ENCODE measurements at regions not wholly inside any gene's neighbourhood (a gene's known extent, or its start where the extent isn't known, plus 50 kb on each side); places are given as distances from the start of the nearest gene placed in this dataset.

DNA sequence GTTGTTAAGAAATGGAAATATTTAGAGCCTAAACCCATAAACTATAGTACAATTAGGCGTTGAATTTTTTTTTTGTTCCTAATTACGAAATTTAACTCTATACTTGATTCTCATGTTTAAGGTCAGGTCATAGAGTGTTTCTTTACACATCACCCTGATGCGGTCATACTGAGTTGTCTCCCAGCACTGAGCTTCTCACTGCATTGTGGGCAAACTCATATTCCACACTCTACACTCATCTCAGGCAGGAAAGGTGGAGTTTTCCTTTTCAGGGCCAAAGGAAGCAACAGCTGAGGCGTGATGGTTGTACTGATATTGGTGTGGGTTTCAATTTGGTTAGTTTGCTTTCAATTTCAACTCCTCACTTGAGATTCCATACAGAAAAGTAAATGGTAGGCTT is 75.4 kb downstream of the FAT4 start:
- H3K4me1 ChIP-seq (ENCODE audit: low read length) = no peaks in the 10 kb centered on the region
- no peaks in the 10 kb centered on the region for H3K36me3 ChIP-seq (ENCODE audit: insufficient read depth, low read length)
- no peaks in the 10 kb centered on the region for H4K20me1 ChIP-seq (ENCODE audit: insufficient read depth, low read depth, low read length)
- H3K4me3 ChIP-seq (ENCODE audit: low read length) = no peak overlapping the region
- no peak for DNase-seq
- H3K27me3 ChIP-seq (ENCODE audit: low read length) = no peaks in the 10 kb centered on the region
- no peak overlapping the region for H3K9ac ChIP-seq (ENCODE audit: low read length)
- no peak overlapping the region for H2AFZ ChIP-seq (ENCODE audit: low read length)
- H3K4me2 ChIP-seq (ENCODE audit: low read depth, low read length, poor library complexity, severe bottlenecking) = no peak overlapping the region
- H3K79me2 ChIP-seq (ENCODE audit: low read length) = no peaks in the 10 kb centered on the region
- peaks cover 14% of the 10 kb centered on the region; the same call in 1 of the 2 replicates for H3K9me3 ChIP-seq (ENCODE audit: low read length)
- H3K9me2 ChIP-seq (replicated peaks; ENCODE audit: insufficient read depth, low read length) = no peaks in the 10 kb centered on the region
- no peak overlapping the region for H3K27ac ChIP-seq (ENCODE audit: low read length)

DNA sequence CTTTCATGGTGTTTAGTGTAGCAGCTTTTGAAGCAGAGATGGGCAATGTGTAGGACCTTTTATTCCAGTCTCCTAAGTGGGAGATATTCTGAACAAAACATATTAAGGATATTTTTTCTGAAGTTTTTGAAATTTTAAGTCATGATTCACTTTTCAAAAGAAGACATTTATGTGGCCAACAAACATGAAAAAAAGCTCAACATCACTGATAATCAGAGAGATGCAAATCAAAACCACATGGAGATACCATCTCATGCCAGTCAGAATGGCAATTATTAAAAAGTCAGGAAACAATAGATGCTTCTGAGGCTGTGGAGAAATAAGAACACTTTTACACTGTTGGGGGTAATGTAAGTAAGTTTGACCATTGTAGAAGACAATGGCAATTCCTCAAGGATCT is 76.0 kb downstream of the FAT4 start:
- no peaks in the 10 kb centered on the region for H3K4me1 ChIP-seq (ENCODE audit: low read length)
- no peaks in the 10 kb centered on the region for H4K20me1 ChIP-seq (ENCODE audit: insufficient read depth, low read depth, low read length)
- no peak for DNase-seq
- no peak overlapping the region for H2AFZ ChIP-seq (ENCODE audit: low read length)
- H3K4me2 ChIP-seq (ENCODE audit: low read depth, low read length, poor library complexity, severe bottlenecking) = no peak overlapping the region
- no peak overlapping the region for H3K9ac ChIP-seq (ENCODE audit: low read length)
- no peaks in the 10 kb centered on the region for H3K9me2 ChIP-seq (replicated peaks; ENCODE audit: insufficient read depth, low read length)
- H3K4me3 ChIP-seq (ENCODE audit: low read length) = no peak overlapping the region
- H3K27me3 ChIP-seq (ENCODE audit: low read length) = no peaks in the 10 kb centered on the region
- H3K27ac ChIP-seq (ENCODE audit: low read length) = no peak overlapping the region
- H3K79me2 ChIP-seq (ENCODE audit: low read length) = no peaks in the 10 kb centered on the region
- H3K36me3 ChIP-seq (ENCODE audit: insufficient read depth, low read length) = no peaks in the 10 kb centered on the region
- H3K9me3 ChIP-seq (ENCODE audit: low read length) = peaks cover 14% of the 10 kb centered on the region; the same call in 1 of the 2 replicates

DNA sequence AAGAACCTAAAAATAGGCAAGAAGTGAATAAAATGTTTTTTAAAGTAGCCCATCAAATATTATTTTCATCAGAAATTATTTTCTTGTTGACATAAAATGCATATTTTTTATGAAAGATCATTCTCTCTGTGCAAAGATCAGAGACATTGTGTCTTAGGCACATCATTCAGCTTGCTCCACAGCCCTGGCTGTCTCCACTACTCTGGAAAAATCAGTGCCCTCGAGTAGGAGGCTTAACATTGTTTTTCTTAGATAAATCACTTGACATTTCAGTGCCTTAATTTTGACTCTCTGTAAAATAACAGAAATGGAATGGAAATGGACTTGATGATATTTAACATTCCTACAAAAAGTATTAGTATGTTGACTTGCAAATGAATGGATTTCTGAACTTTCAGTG is 77.9 kb downstream of the FAT4 start:
- no peaks in the 10 kb centered on the region for H3K9me2 ChIP-seq (replicated peaks; ENCODE audit: insufficient read depth, low read length)
- H3K9ac ChIP-seq (ENCODE audit: low read length) = no peak overlapping the region
- H2AFZ ChIP-seq (ENCODE audit: low read length) = no peak overlapping the region
- no peak overlapping the region for H3K27ac ChIP-seq (ENCODE audit: low read length)
- no peak overlapping the region for H3K4me3 ChIP-seq (ENCODE audit: low read length)
- peaks cover 14% of the 10 kb centered on the region; the same call in 1 of the 2 replicates for H3K9me3 ChIP-seq (ENCODE audit: low read length)
- H4K20me1 ChIP-seq (ENCODE audit: insufficient read depth, low read depth, low read length) = no peaks in the 10 kb centered on the region
- no peaks in the 10 kb centered on the region for H3K79me2 ChIP-seq (ENCODE audit: low read length)
- no peaks in the 10 kb centered on the region for H3K4me1 ChIP-seq (ENCODE audit: low read length)
- no peaks in the 10 kb centered on the region for H3K36me3 ChIP-seq (ENCODE audit: insufficient read depth, low read length)
- no peaks in the 10 kb centered on the region for H3K27me3 ChIP-seq (ENCODE audit: low read length)
- no peak for DNase-seq
- no peak overlapping the region for H3K4me2 ChIP-seq (ENCODE audit: low read depth, low read length, poor library complexity, severe bottlenecking)

DNA sequence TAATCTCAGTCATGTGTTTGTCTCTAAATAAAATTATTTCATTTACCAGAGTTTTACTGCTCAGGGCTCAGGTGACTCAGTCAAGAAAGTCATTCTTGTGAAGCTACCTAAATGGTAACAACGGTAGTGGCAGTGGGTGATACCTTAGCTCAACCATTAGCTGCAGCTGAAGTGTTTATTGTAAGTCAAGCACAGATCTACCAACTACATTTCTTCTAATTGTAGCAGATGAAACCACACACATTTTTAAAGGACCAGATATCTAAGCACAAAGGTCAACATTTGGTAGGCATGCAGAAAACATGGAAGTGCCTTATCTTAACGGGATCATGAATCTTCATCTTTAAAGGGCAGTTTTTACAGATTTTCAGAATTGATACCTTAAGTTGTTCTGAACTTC is 79.1 kb downstream of the FAT4 start:
- no peaks in the 10 kb centered on the region for H3K36me3 ChIP-seq (ENCODE audit: insufficient read depth, low read length)
- no peaks in the 10 kb centered on the region for H3K27me3 ChIP-seq (ENCODE audit: low read length)
- no peak overlapping the region for H3K4me2 ChIP-seq (ENCODE audit: low read depth, low read length, poor library complexity, severe bottlenecking)
- H3K9me2 ChIP-seq (replicated peaks; ENCODE audit: insufficient read depth, low read length) = no peaks in the 10 kb centered on the region
- H3K9ac ChIP-seq (ENCODE audit: low read length) = no peak overlapping the region
- no peak overlapping the region for H2AFZ ChIP-seq (ENCODE audit: low read length)
- peaks cover 11% of the 10 kb centered on the region; the same call in 1 of the 2 replicates for H3K9me3 ChIP-seq (ENCODE audit: low read length)
- no peaks in the 10 kb centered on the region for H4K20me1 ChIP-seq (ENCODE audit: insufficient read depth, low read depth, low read length)
- H3K79me2 ChIP-seq (ENCODE audit: low read length) = no peaks in the 10 kb centered on the region
- H3K4me3 ChIP-seq (ENCODE audit: low read length) = no peak overlapping the region
- no peak for DNase-seq
- no peak overlapping the region for H3K27ac ChIP-seq (ENCODE audit: low read length)
- peaks cover 10% of the 10 kb centered on the region for H3K4me1 ChIP-seq (ENCODE audit: low read length)

DNA sequence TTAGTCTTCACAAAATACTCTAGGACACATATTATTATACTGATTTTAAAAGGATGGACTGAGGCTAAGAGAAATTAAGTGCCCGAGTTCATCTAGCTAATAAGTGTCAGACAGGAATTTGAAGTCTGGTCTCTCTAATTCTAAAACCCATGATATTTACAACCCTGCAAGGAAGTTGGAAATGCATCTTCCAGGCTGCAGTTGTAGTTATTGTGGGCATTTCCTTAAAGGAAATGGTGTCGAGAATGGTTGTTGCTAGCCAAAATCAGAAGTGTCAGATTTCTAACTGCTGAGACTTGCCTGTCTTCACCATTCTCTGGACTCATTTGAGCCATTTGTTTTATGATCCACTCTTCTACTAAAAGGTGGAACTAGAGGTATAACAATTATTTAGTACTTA is 82.5 kb downstream of the FAT4 start:
- Histone ChIP-seq H3K27ac (ENCODE audit: low read length) (no peak overlapping the region), H3K9me2 (replicated peaks; ENCODE audit: insufficient read depth, low read length) (no peaks in the 10 kb centered on the region; the same call in 1 of the 2 replicates), H3K4me1 (ENCODE audit: low read length) (peaks cover 10% of the 10 kb centered on the region), H3K4me3 (ENCODE audit: low read length) (no peak overlapping the region), H3K79me2 (ENCODE audit: low read length) (no peaks in the 10 kb centered on the region), H3K27me3 (ENCODE audit: low read length) (no peaks in the 10 kb centered on the region), H2AFZ (ENCODE audit: low read length) (no peak overlapping the region), H3K4me2 (ENCODE audit: low read depth, low read length, poor library complexity, severe bottlenecking) (no peak overlapping the region), H3K9ac (ENCODE audit: low read length) (no peak overlapping the region), H3K9me3 (ENCODE audit: low read length) (peaks cover 5% of the 10 kb centered on the region; the same call in 1 of the 2 replicates), H4K20me1 (ENCODE audit: insufficient read depth, low read depth, low read length) (no peaks in the 10 kb centered on the region), H3K36me3 (ENCODE audit: insufficient read depth, low read length) (no peaks in the 10 kb centered on the region)
- DNase-seq = no peak

DNA sequence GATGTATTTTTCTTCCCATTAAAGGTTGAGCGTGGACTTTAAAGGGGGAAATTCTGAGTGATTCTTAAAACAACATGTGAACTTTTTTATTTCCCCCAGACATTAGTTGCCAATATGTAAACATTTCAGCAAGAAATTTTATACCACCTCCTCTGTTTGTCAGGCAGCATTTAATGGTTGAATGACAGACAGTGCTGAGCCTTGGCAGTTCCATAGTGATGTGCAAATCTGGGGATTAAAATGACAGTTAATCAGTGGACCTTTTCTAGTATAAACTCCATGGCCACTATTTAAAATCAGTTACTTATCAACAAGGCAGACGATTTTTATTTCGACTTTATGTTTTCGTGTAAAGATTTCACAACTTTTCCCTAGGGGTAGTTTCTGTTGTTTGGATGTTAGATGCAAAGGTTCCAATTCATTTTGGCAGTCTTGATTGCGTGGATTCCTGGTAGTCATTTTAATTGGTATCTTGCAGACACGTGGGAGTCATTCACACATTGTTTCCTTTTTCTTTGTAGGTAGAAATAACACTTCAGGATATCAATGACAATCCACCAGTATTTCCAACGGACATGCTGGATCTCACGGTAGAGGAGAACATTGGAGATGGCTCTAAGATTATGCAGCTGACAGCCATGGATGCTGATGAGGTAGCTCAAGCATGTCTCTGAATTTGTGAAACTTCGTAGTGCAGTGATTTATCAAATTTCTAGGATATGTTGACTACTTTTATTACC is 83.7 kb downstream of the FAT4 start:
- no peaks in the 10 kb centered on the region for H3K36me3 ChIP-seq (ENCODE audit: insufficient read depth, low read length)
- H3K79me2 ChIP-seq (ENCODE audit: low read length) = no peaks in the 10 kb centered on the region
- no peaks in the 10 kb centered on the region for H3K27me3 ChIP-seq (ENCODE audit: low read length)
- no peak overlapping the region for H3K4me2 ChIP-seq (ENCODE audit: low read depth, low read length, poor library complexity, severe bottlenecking)
- DNase-seq = no peak
- H3K4me1 ChIP-seq (ENCODE audit: low read length) = peaks cover 10% of the 10 kb centered on the region
- H4K20me1 ChIP-seq (ENCODE audit: insufficient read depth, low read depth, low read length) = no peaks in the 10 kb centered on the region
- H3K4me3 ChIP-seq (ENCODE audit: low read length) = no peak overlapping the region
- no peak overlapping the region for H2AFZ ChIP-seq (ENCODE audit: low read length)
- peaks cover 5% of the 10 kb centered on the region; the same call in 1 of the 2 replicates for H3K9me3 ChIP-seq (ENCODE audit: low read length)
- H3K9ac ChIP-seq (ENCODE audit: low read length) = no peak overlapping the region
- H3K27ac ChIP-seq (ENCODE audit: low read length) = no peak overlapping the region
- H3K9me2 ChIP-seq (replicated peaks; ENCODE audit: insufficient read depth, low read length) = no peaks in the 10 kb centered on the region; the same call in 1 of the 2 replicates

DNA sequence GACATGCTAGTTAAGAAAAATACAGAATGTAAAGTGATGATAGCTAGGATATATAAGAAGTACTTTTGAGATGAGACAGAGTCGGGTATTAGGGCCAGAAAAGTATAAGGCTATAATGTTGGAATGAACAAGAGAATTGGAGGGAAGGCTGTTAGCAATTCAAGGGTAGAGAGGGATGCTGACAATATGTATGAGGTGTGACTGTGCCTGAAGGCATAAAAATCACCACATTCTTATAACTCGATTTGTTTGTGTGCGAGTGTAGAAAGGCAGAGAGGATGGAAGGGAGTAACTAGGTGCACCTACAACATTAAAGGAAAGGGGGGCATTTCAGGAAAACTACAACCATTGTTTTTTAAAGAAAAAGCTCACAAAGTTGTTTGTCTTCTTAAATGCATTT is 86.0 kb downstream of the FAT4 start:
- Histone ChIP-seq H3K4me3 (ENCODE audit: low read length) (no peak overlapping the region), H3K27ac (ENCODE audit: low read length) (no peak overlapping the region), H4K20me1 (ENCODE audit: insufficient read depth, low read depth, low read length) (no peaks in the 10 kb centered on the region), H3K79me2 (ENCODE audit: low read length) (no peaks in the 10 kb centered on the region), H3K4me1 (ENCODE audit: low read length) (peaks cover 10% of the 10 kb centered on the region), H3K36me3 (ENCODE audit: insufficient read depth, low read length) (no peaks in the 10 kb centered on the region), H3K9me2 (replicated peaks; ENCODE audit: insufficient read depth, low read length) (no peaks in the 10 kb centered on the region; the same call in 1 of the 2 replicates), H3K9ac (ENCODE audit: low read length) (no peak overlapping the region), H3K9me3 (ENCODE audit: low read length) (no peaks in the 10 kb centered on the region; the same call in 1 of the 2 replicates), H3K27me3 (ENCODE audit: low read length) (no peaks in the 10 kb centered on the region), H2AFZ (ENCODE audit: low read length) (no peak overlapping the region), H3K4me2 (ENCODE audit: low read depth, low read length, poor library complexity, severe bottlenecking) (no peak overlapping the region)
- no peak for DNase-seq

DNA sequence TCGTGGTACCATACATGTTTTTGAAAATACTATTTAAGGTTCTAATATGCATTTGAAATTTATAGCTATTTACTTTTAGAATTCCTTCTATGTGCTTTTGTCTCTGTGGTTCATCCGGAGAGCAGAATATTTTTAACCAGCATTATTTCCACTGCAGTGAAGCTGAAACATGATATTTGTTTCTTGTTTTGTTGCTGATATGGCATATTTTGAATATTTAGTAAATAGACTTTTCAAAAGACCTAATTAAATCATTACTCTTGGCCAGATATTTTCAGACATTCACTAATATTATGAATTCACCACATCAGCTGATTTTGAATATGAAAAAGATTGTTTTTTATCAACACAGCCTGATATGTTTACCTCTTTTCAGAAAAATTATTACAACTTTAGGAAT is 87.0 kb downstream of the FAT4 start:
- H4K20me1 ChIP-seq (ENCODE audit: insufficient read depth, low read depth, low read length) = no peaks in the 10 kb centered on the region
- no peaks in the 10 kb centered on the region for H3K27me3 ChIP-seq (ENCODE audit: low read length)
- no peak for DNase-seq
- H3K9me3 ChIP-seq (ENCODE audit: low read length) = no peaks in the 10 kb centered on the region; the same call in 1 of the 2 replicates
- H3K79me2 ChIP-seq (ENCODE audit: low read length) = no peaks in the 10 kb centered on the region
- H3K4me2 ChIP-seq (ENCODE audit: low read depth, low read length, poor library complexity, severe bottlenecking) = no peak overlapping the region
- no peaks in the 10 kb centered on the region; the same call in 1 of the 2 replicates for H3K9me2 ChIP-seq (replicated peaks; ENCODE audit: insufficient read depth, low read length)
- no peak overlapping the region for H2AFZ ChIP-seq (ENCODE audit: low read length)
- no peaks in the 10 kb centered on the region for H3K36me3 ChIP-seq (ENCODE audit: insufficient read depth, low read length)
- H3K4me1 ChIP-seq (ENCODE audit: low read length) = peaks cover 10% of the 10 kb centered on the region
- H3K27ac ChIP-seq (ENCODE audit: low read length) = no peak overlapping the region
- H3K4me3 ChIP-seq (ENCODE audit: low read length) = no peak overlapping the region
- H3K9ac ChIP-seq (ENCODE audit: low read length) = no peak overlapping the region

Data from Karpas-422 (cell line).